ENCODE measurements at regions not wholly inside any gene's neighbourhood (a gene's known extent, or its start where the extent isn't known, plus 50 kb on each side); places are given as distances from the start of the nearest gene placed in this dataset.
"Not testable (repeated sequence)": the region's sequence is repeated elsewhere in the genome, so short reads cannot be mapped to it uniquely, and the experiment has no call there.

DNA sequence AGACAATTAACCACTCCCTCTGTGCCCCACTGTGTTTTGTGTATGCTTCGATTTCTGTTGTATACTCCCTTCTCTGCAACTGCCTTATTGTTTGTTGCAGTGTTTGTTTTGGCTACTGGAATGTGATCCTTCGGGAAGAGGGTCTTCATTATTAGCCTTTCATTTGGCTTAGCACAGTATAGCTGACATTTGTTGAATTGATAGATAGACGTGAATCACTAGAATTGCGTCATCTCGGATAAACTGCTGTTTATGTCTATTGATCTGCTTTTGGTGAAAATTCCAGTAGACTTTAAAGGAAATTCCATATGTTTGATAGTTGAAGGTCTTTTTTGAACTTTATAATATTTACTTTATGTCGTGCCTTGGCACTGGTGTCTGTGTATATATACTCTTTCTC is 189.9 kb upstream of the EYA4 start:
- no peak for DNase-seq (ENCODE audit: low spot score)

- DNase-seq (ENCODE audit: low spot score), result no peak
These were observed 188.7 kb upstream of the EYA4 start for GRCh38 chr6:133052465-133052864.

DNA sequence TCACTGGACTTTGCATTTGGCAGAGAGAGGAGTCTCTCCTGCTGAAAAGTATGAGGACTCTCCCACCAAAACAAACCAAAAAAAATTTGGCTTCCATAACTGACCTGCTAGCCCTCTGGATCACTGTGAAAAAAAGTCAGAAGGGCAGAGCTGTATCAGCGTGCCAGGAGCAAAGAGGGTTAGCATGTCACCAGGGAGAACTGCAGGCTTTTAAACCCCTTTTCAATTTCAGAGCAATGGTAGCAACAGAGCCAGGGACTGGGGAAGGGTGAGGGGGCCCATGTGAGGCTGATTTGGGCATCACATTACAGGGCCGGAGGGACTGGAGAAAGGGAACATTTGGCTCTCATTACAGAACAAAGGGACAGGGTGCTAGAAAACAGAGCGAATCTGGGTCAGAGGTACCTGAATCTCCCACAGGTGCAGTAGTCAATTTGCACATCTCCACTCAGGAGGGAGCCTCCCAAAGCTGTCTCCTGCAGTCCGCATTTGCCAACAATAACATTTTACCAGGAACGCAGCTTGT is 185.7 kb upstream of the EYA4 start:
- DNase-seq (ENCODE audit: low spot score), result no peak

- no peak for DNase-seq (ENCODE audit: low spot score)
These were observed 183.8 kb upstream of the EYA4 start for GRCh38 chr6:133057352-133057751.

- no peak for DNase-seq (ENCODE audit: low spot score)
These were observed 179.1 kb upstream of the EYA4 start for GRCh38 chr6:133062077-133062476.

DNA sequence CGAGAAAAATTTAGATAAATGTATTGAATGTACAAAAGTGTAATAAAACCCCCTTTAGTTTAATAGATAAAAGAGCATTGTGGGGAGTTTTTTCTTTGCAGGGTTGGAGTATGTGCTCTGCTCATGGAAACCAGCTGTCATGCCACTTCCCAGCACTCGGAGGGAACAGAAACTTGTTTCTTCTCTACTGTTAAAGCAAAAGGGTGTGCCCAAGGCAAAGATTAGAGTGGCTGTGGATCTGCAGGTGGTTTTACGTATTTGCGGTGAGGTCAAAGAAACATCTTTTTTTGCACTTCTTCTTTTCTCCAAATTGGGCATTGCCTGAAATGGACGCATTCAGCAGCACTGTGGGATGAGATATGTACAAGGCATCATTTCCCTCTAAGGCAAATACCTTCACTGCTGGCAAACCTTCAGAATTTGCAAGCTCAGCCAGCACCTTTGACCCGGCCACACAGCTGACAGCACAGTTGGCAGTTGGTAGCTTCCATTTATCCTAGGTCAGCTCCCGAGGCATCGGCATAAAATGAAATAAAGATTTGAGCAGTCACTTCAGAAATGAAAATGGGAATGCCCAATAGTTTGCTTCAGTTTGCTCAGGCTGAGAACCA is 178.4 kb upstream of the EYA4 start:
- DNase-seq (ENCODE audit: low spot score), result no peak

- no peak for DNase-seq (ENCODE audit: low spot score)
These were observed 173.2 kb upstream of the EYA4 start for GRCh38 chr6:133067960-133068359.

DNA sequence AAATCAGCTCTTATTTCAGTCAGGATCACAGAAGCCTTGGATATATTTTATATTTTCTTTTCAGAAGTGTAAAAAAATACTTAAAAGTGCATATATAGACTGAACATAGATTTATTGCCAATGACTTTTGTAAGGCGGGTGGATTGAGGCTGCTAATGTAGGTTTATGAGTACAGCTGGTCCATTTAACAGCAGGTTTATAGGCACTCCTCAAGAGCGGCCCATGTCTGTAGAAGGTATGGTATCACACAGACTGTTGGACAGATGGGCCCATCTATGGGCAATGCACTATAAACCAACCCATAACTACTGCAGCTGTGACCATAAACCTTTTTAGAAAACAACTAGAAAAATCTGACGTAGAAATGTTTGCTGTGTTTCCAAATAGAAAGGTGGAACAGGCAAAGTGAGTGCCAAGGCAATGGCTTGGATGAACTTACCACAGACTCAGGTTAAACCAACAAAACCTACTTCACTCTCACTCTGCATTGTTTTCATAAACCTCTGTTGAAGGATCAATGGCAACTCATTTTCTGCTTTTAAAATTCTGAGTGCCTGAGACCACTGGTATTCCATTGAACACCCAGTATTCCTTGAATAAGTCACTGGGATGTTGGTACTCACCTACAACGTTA is 170.6 kb upstream of the EYA4 start:
- DNase-seq (ENCODE audit: low spot score), result no peak

DNA sequence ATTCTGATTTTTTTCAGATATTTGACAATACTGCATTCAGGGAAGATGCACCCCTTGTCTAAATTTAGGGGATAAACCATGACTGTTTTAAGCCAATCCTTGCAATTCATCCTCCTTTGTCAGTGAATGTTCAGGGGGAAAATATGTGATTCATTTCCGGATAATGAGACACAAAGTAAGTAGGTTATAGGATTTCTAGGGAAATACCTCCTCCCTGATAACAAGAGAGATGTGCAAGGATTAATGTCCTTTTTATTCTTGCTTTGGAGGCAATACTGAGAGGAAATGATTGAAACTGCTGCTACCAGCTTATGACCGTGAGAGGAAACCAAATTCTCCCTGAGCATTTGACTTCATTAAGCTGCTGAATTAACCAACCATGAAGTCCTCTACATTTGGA is 161.3 kb upstream of the EYA4 start:
- no peak for DNase-seq (ENCODE audit: low spot score)

DNA sequence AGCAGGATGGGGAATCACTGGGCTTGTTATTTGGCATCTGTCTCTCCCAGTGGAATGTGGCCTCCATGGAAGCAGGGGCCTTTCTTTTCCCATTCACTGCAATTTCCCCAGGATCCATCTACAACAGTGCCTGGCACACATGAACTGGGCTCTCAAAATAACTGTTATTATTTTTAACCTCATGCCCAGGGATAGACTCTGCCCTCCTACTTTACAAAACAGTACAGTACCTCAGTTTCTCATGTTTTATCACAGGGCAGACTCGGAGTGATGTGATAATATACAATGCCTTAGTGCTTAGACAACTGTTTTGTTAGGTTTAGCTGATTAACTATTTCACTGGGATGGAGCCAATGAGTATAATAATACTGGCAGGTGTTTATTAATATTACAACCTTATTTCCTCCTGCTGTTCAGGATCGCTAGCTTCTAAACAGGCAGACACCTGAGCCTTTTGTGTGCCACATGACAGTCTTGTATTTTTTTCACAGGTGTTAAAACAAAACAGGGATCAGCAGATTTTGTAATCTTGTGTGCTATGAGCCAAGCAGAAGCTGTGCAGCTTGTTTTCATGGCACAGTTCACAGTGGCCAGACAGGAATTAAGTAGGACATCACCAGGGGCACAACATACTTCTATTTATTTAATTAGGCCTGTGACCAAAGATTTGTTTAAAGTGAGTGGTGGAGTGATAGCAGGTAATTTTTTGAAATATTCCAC is 157.7 kb upstream of the EYA4 start:
- no peak for DNase-seq (ENCODE audit: low spot score)

GRCh38 chr6:133085471-133085870 is 155.7 kb upstream of the EYA4 start:
- DNase-seq (ENCODE audit: low spot score), result no peak

- no peak for DNase-seq (ENCODE audit: low spot score)
These were observed 155.3 kb upstream of the EYA4 start for GRCh38 chr6:133085896-133086295.

GRCh38 chr6:133088931-133089695 is 152.0 kb upstream of the EYA4 start:
- no peak for DNase-seq (ENCODE audit: low spot score)

DNA sequence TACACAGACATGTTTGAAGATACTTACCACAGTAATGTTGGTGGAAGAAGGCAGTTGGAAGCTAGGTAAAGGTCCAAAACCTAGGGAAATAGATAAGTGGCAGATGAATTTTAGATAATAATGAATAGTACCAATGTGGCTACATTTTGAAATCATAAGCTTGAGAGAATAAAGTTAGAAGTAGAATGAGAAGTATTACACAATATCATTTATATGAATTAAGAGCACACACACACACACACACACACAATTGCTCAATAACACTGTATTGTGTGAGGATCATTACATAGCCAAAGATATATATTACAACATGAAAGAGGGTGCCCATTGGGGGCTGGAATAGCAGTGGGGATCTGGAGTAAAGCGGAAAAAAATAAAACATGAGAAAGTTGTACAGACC is 149.0 kb upstream of the EYA4 start:
- DNase-seq (ENCODE audit: low spot score), result no peak

DNA sequence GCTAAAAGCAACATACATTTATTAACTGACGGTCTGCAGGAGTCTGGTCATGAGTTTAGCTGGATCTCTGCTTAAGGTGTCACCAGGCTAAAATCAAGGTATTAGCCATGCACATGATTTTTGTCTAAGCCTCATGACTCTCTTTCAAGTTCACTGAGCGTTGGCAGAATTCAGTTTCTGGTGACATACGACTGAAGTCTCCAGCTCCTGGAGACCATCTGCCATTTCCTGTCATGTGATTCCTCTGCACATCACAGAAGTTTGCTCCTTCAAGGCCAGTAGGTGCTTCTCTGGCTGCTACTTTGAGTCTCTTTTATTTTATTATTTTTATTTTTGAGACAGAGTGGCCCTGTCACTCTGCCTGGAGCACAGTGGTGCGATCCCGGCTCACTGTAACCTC is 148.4 kb upstream of the EYA4 start:
- DNase-seq (ENCODE audit: low spot score), result no peak

DNA sequence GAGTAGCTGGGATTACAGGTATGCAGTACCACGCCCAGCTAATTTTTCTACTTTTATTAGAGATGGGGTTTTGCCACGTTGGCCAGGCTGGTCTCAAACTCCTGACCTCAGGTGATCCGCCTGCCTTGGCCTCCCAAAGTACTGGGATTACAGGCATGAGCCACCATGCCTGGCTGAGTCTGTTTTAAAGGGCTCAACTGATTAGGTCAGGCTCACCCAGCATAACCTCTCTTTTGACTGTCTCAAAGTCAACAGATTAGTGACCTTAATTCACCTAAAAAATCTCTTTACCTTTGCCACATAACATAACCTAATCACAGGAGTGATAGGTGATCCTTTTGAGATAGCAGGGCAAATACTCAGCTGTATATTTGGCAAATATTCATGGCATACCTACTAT is 147.9 kb upstream of the EYA4 start:
- not testable (repeated sequence) for DNase-seq (ENCODE audit: low spot score)

- peak; percentile 85 for DNase-seq (ENCODE audit: low spot score)
These were observed 147.2 kb upstream of the EYA4 start for GRCh38 chr6:133093956-133094355.

DNA sequence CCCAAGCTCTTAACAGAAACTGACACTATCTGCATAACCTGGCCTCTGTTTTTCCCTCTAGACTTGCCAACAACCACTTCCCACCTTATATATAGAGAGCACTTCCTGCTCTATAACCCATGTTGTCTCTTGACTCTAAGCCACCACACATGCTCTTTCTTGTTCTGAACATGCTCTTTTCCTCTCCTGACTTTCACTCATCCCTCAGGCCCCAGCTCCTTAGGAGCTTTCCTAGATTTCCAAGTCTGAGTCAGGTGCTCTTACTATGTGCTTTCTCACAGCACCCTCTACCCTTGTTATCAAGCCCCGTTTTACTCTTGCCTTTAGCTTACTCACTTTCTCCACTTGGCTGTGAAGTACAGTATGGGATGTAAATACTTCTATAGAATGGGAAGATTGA is 143.9 kb upstream of the EYA4 start:
- no peak for DNase-seq (ENCODE audit: low spot score)

DNA sequence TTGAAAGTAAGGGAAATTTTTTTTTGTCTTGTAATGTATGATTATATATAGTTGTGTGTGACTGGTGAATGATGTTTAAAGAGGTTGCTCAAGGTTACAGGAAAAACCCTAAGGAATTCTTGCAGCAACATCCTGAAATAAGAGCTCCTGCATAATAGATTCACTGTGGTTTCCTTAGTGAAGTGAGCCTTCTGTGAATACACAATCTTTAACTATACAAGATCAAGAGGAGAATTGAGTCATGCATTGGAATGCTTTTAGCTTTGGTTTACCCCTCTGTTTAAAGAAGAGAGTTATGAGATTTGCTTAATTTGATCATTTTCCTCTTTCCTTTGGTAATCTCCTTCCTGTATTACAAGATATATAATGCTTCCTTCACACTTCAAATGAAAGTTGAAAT is 141.6 kb upstream of the EYA4 start:
- no peak for DNase-seq (ENCODE audit: low spot score)

DNA sequence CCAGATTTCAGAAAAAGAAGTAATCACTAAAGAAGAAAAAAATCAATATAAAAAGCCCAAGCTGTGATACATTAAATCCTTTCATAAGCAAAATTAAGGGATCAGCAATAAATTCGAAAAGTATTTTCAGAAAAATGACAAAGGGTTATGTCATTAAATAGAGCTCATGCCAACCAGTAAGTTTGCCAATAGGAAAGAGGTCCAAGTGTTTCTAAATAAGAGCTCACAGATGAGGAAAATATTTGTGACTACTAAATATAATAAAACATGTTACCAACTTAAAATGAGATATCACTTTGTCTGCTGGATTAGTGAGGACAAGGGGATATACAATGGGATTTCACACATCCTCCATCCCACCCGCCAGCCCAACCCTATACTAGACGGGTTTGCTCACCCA is 140.3 kb upstream of the EYA4 start:
- no peak for DNase-seq (ENCODE audit: low spot score)

DNA sequence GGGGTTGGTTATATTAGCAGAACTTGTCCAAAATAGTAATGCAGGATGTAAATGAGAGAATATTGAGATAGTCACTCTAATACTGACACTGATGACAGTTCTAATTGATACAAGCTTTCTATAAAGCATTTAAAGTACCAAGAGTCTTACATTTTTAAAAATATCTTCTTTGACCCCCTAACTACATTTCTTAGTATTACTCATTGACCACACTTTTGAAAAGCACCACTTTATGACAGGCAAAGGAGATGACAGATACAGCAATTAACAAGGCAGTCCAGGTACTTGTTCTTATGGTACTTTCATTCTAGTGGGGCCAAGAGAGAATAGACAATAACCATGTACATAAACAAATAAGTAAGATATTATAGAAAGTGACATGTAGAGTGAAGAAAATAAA is 139.4 kb upstream of the EYA4 start:
- DNase-seq (ENCODE audit: low spot score), result no peak

GRCh38 chr6:133106934-133107333 is 134.2 kb upstream of the EYA4 start:
- DNase-seq (ENCODE audit: low spot score), result no peak

- no peak for DNase-seq (ENCODE audit: low spot score)
These were observed 132.7 kb upstream of the EYA4 start for GRCh38 chr6:133108419-133108818.
